Stimulated activated CD8-positive, alpha-beta memory T cell treated with anti-CD3 and anti-CD28 coated beads, Interleukin-4, amount 100 ng/mL, for 1 hour (primary cell): ENCODE measurements at regions not wholly inside any gene's neighbourhood (a gene's known extent, or its start where the extent isn't known, plus 50 kb on each side); places are given as distances from the start of the nearest gene placed in this dataset.
"Not testable (repeated sequence)": the region's sequence is repeated elsewhere in the genome, so short reads cannot be mapped to it uniquely, and the experiment has no call there.

Source experiments
- DNase-seq, 2 donors: peaks; one replicate each; pipeline ENCODE4 v3.0.0-alpha.2; 2020; ENCODE audit warnings: low read depth in 2 of 2, low spot score in 1 of 2

DNA sequence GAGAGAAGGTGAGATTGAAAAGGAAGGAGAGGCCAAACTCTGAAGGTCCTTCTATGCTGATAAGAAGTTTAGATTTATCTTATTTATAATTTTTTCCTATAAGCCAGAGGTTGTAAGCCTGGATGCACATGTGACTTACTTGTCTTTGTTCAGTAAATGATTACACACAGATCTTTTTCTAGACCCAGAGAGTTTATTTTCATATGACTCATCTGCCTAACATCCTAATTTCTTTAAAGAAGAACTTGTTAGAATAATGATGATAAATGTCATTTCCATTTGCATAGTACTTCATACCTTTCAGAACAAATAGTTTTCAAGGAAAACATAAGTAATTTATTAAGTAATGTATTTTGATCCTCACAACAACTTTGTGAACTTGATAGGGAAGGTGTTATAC lies 434.8 kb upstream of the DPH6 start:
- DNase-seq, result no peak

DNA sequence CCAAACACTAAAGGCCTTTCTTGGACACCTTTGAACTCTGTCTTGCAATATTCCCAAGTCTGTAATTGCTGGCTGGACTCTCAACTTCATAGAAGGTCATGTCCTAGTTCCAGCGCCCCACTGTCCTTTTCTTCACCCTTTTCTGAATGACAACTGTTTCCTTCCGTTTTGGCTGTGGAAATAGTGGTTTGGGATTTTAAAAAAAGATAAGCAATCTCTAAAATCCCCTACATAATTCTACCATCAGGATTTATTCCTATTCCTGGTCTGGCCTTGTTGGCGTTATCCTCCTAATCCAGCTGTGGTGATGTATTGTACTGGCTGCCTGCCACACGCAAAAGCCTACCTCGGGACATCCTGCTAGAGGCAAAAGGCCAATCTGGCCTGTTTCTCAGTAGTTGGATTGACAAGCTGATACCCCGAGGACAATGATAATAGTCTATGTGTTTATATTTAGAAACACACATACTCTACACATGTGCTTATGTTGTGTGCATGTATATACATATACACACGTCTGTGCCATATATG lies 440.3 kb upstream of the DPH6 start:
- no peak for DNase-seq

DNA sequence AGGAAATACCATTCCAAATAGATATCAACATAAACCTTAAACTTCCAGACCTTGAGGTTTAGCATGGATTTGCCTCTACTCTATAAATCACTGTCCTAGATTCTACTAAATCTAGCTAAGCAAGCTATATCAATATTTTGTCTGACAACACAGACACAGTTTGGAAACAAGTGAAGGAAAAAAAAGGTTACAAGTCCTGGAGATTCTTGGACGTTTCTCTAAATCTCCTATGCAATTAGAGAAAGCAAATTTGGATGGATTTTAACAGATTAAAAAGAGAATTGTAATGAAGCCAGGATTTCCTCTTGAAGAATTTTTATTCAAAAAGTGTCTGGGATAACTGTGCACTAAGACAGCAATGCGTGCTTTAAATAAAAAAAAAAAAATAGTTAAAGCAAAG lies 441.1 kb upstream of the DPH6 start:
- DNase-seq, result no peak

DNA sequence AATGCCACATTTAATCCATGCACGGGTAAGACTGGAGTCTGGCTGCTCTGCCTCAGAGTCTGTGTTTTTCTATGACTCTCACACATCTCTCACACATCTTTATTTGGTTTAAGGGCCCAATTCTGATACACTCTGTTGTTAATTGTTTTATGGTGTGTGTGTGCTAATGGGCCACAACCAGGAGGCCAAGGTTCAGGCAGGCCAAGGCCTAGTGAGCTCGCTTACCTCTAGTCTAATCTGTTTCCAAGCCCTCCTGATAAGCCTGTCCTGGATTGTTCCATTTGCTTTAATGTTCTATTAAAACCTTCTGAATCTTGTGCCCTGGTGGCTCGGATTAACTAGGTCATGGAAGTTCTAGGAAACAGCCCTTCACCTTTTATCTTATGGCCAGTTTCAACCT lies 445.4 kb upstream of the DPH6 start:
- DNase-seq, result no peak

DNA sequence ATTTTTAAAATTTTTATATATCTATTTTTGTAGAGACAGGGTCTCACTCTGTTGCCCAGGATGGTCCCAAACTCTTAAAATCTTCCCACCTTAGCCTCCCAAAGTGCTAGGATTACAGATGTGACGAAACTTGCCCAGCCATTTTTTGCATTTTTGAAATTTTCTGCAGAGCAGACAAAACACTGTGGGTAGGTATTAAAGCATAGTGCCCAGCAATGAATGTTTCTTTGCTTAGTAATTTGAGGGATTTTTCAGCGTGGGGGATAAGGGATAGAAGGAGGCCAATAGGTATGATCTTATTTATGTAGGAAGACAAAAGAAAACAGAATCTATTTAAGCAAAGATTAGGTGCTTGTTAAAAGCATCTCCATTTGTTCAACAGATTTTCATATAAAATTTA lies 446.8 kb upstream of the DPH6 start:
- no peak for DNase-seq

DNA sequence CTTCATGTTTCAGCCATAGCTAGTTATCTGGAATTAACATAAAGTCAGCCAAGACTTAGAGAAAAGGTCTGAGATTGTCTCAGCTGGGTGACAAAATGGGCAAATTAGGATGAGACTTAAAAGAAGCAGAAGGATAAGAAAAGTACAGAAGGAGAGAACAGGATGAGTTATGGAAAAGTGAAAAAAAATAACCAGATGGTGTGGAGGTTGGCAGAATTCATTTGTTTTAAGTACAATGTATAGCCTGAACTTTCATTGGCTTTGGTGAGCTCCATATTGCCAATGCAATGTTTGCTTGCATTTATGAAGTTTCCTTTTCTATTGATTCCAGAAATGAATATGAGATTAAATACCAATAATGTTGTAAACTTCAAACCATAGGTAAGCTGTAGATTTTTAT lies 447.2 kb upstream of the DPH6 start:
- DNase-seq, result no peak

DNA sequence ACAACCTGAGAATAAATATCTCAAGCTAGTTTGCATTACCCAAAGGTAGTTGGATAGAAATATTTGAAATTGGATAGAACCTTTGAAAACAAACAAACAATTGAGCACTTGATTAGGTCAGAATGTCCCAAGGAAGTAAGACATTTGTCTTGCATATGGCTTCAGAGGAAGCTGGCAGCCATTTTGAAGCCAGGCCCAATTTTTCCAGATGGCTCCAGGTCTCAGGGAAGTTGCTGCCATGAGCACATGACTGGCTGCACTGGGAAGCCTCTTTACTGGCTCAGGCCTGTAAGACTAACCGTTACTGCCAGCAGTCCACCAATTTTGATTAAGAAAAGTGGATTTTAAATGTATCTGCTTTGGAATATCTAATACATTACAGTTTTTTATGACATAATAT lies 448.9 kb upstream of the DPH6 start:
- DNase-seq, result no peak

DNA sequence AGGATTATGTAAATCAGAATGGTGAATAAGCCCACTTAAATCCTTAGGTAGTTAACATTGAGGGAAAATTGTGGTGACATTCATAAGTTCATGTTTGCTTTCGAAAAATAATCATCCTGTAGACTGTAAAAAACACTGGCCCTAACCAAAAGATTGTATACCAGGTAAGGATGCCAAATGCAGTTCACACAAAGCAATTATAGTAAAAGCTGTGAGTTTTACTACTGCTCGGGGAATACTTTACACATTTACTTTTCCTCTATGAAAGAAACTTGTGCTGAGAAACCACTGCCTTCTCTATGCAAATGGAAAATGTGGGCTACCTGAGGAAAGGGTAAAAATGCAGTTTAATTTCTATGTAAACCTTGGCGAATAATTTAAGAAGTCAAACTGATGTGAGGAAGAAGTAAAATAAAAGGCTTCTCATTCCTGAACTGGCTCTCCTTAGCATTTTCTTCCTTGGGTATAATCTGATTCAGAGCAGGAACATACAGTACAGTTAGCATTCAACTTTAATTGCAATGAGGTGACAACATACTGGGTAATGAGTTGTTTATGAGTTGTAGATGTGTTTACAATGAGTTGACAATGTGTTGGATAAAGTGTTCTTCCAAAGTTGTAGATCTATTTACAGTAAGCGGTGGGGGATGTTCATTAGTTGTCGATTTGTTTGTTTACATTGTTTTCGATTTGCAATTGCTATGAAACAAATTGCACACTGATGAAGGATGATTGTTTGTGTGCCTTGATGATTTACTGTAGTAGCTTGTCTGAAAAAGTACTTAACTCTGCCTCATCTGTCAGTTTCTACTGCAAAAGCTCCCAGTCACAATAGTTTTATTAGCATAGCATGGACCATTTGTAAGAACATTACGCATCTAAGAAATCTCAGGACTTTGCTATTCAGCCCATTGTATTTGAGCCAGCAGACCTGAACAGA lies 453.0 kb upstream of the DPH6 start:
- DNase-seq, result no peak

DNA sequence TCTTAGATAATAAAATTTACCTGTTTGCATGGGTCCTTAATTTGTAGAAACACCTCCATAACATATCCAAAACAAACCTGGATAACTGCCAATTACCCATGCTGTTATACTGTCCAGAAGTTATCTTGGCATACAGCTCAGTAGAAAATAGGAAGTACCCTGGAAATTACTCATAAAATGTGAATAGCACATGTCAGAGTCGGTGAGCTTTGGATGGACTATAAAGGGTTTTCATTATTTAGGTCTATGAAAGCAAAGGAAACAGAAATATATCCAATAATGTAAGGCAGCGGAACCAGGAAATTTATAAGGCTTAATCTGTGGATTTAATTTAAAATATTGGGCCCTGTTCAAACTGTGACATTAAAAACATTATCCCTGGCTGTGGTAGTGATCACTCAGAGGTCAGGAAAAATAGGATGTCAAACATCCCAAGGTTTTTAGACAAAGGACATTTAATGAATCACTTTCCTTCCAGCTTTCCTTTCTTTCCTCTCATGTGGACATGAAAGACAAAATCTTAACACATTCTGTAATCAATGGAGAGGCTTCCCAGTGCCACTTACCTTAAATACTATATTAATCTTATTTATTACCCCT lies 459.0 kb upstream of the DPH6 start:
- no peak for DNase-seq

DNA sequence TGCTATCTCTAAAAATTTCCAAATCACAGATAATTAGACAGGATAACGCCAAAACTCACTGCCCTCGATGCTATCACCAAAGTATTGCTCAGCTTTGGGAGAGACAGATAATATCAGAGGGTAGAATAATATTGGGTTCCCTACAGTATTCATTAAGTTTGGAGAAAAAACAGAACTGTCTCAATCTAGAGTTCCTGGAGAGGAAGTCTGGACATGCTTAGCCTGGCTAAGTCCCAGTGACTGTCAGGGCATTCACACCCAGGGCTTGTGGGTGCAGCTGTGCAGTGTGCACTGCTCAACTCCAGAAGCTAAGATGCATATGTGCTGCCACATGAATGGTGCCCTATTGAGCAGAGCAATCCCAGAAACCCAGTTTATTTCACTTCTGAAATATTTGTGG lies 459.6 kb upstream of the DPH6 start:
- DNase-seq, result no peak

DNA sequence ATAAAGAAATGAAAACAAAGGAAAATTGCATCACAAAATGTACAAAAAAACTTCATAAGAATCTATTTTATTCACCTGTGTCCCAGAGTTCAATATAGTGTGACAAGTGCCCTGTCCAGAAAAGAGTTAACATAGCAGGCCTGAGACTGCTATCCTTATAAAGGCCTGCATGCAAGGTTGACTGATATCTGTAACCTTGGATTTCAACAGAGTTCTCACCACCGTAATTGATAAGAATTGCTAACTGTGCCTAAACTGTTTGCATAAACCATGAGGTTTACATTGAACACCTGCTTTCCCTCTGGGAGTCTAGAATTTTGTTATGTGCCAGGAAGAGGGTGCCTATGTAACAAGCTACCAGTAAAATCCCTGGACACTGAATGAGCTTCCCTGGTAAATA lies 461.7 kb upstream of the DPH6 start:
- DNase-seq, result no peak

DNA sequence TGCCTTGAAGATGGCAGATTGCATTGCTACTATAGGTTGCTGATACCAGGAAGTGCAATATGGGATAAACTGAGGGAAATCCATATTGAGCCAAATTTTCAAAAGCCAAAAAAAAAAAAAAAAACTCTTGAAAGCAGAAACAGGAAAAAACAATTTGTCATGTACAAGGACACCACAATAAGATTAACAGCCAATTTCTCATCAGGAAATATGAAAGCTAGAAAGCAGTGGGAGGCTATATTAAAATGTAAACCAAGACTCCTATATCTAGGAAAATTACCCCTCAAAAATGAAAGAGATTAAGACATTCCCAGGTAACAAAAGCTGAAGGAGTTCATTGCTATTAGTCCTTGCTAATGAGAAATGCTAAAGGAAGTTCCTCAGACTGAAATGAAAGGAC lies 462.8 kb upstream of the DPH6 start:
- no peak for DNase-seq

DNA sequence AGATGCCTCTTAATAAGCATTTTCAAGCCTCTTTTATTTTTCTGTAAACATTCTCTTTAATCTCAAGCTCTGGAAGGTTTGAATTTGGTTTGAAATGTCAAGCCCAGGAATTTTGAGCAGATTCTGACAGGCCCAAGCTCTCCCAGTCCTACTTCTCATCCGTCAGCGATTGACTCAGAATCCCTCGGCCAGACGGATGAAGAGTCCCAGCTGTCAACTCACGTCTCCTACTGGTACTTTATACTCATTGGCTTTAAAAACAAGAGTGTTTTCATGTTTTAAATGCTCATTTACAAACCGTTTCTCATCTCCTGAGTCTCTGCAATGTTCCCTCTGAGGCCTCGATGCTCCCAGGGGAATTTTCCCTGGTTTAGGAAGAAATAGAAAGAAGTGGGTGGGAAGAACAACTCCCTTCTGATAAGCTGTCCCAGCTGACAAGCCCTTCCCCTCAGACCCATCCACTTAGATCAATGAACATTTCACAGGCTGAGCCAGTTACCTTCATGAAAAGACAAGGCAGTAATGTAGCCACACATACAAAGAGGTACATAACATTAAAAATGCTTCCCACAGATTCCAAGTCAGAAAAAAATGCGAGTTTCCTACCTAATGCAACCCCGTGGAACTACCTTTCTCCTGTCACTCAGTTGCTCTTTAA lies 478.2 kb upstream of the DPH6 start:
- DNase-seq, result no peak

DNA sequence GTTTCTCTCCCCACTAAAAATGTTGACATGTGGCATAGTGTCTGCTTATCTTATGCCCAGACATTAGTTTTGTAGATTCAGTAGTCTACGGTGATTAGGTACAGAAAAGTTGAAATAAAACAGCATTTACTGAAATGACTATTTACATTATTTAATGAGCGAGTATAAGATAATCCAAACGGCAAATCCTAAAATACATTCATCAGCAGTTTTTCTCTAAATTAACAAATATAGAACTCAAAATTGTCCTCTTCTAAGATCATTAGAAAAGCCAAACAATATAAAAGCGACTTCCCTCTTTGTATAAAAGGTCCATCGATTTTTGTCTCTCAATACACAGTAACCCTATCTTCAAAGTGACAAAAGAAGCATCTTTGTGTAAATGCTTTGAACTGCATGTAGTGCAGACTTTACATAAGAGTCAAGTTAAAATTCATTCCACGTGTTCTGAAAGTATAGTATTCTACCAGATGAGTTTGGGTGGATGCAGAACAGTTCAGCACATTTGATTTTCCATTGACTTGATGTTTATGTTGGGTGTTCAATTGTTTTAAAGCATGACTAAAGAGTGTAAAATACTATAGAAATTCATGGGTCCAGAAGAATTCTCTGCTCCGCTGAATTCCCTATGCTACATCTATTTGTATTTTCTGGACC lies 480.8 kb upstream of the DPH6 start:
- no peak for DNase-seq

DNA sequence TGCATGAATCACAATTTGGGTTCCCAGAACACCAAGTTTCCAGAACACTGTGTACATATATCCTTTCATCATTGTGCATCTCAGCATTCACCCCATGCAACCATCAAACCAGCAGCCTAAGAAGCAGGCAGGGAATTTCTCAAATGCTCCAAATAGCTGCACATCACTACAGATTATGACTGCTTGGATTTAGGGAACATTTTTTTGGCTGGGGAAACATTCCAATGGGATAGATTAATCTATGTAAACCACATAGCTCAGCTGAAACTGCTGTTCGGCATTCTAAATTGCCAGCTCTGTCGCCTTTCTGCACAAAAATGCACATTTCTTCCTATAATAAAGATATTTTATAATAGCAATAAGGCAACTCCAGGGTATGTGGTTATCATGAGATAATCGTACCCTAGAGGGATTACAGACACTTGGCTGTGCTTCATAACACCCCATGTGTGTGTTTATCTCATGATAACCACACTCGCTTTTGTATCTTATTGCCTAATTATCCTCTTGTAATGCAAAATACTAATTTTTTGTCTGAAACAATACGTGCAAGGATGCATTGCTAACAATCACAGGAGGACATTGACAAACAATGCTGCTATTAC lies 483.7 kb upstream of the DPH6 start:
- no peak for DNase-seq

DNA sequence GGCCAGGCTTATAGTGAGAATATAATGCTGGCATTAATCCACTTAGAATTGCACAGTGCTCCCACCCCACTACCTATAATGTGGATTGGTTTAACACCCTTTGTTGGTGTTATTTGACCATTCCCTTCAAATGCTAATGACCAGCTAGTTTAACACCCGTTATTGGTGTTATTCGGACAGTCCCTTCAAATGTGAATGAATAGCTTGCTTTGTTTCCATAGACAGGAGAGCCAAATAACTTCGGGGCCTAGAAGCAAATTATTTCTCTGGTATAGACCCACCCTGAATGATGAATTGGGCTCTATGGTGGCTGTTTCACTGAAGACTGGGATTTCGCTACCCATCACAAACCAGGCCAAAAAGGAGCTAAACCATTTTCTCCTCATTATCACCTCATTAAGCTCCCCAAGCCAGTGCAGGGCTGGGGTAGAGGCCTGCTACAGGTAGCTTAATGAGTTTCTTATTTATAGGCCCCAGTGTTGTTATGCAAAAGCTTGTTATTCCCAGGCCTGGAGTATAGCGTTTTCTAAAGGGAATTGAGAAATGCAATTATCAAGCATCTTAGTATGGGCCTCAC lies 494.1 kb upstream of the DPH6 start:
- no peak for DNase-seq

DNA sequence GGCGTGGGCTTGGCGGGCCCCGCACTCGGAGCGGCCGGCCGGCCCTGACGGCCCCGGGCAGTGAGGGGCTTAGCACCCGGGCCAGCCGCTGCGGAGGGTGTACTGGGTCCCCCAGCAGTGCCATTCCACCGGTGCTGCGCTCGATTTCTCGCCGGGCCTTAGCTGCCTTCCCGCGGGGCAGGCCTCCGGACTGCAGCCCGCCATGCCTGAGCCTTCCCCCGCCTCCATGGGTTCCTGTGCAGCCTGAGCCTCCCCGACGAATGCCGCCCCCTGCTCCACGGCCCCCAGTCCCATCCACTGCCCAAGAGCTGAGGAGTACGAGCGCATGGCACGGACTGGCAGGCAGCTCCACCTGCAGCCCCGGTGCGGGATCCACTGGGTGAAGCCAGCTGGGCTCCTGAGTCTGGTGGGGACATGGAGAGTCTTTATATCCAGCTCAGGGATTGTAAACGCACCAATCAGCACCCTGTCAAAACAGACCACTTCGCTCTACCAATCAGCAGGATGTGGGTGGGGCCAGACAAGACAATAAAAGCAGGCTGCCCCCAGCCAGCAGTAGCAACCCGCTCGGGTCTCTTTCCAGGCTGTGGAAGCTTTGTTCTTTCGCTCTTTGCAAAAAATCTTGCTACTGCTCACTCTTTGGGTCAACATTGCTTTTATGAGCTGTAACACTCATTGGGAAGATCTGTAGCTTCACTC lies 501.2 kb upstream of the DPH6 start:
- not testable (repeated sequence) for DNase-seq

DNA sequence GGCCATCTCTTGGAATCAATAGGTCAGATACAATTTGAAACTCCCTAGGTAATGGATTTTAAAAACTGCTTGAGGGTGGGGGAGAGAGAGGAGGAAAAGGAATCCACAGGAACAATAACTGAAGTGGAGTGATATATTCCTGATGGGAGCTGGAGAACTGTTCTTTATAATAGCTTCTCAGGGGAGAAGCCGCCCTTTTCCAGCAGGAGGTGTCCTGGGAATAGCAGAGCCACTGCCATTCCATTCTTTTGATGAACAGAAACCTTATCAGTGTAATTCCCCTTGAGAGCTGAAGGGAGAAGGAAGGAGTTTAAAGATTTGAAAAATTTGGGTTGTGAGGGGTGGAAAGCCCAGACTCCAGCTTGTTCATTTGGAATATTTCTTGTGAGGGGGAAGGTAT lies 504.9 kb upstream of the DPH6 start:
- no peak for DNase-seq

DNA sequence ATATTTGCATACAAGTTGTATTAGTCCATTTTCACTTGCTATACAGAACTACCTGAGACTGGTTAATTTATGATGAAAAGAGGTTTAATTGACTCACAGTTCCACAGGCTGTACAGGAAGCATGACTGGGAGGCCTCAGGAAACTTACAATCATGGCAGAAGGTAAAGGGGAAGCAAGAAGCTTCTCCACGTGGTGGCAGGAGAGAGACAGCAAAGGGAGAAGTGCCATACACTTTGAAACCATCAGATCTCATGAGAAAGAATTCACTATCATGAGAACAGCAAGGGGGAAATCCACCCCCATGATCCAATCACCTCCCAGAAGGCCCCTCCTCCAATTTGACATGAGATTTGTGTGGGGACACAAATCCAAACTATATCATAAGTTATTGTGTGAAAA lies 506.7 kb upstream of the DPH6 start:
- not testable (repeated sequence) for DNase-seq

DNA sequence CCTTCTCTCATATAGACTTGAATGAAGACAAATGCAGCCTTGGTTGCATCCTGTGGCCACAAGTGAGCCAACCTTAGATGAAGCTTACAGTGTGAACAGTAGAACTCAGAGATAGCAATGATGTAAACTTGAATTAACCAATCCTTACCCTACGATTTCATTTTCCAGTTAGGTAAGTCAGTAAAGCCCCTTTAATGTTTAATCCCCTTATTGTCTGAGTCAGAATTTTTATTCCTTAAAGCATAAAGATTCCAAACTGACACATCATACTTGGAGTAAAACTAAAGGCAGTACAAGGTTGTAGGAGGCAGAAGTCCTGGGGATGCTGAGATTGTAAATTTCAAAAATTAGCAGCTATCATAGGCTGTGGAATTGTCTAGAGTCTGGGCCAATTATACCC lies 507.8 kb upstream of the DPH6 start:
- no peak for DNase-seq
